PC-3 (cell line): ENCODE measurements at regions not wholly inside any gene's neighbourhood (a gene's known extent, or its start where the extent isn't known, plus 50 kb on each side); places are given as distances from the start of the nearest gene placed in this dataset.

Experiments used
- CTCF ChIP-seq: fragments of 300-600 bp; sonication (generic); conservative IDR thresholded peaks from 2 replicates; pipeline ENCODE4 v1.5.1; 2017; ENCODE audit warnings: antibody characterized with exemption, low read depth, mild to moderate bottlenecking, low read length
- EZH2 ChIP-seq: fragments of 300-600 bp; sonication (generic); IDR thresholded peaks from one replicate; pipeline ENCODE4 v1.6.1; 2017; ENCODE audit warnings: antibody characterized with exemption, mild to moderate bottlenecking, low read length; ENCODE audit not compliant: unreplicated experiment
- EZH2phosphoT487 ChIP-seq: fragments of 300-600 bp; sonication (generic); IDR thresholded peaks from 2 replicates; pipeline ENCODE4 v1.6.1; 2018; ENCODE audit warnings: mild to moderate bottlenecking, antibody characterized with exemption, low read length, borderline replicate concordance

GRCh38 chr12:90562671-90563070 lies 392.3 kb downstream of the CCER1 start:
- TF ChIP-seq CTCF (no peak), EZH2 (no peak), EZH2phosphoT487 (no peak)
